ENCODE measurements at regions not wholly inside any gene's neighbourhood (a gene's known extent, or its start where the extent isn't known, plus 50 kb on each side); places are given as distances from the start of the nearest gene placed in this dataset.

DNA sequence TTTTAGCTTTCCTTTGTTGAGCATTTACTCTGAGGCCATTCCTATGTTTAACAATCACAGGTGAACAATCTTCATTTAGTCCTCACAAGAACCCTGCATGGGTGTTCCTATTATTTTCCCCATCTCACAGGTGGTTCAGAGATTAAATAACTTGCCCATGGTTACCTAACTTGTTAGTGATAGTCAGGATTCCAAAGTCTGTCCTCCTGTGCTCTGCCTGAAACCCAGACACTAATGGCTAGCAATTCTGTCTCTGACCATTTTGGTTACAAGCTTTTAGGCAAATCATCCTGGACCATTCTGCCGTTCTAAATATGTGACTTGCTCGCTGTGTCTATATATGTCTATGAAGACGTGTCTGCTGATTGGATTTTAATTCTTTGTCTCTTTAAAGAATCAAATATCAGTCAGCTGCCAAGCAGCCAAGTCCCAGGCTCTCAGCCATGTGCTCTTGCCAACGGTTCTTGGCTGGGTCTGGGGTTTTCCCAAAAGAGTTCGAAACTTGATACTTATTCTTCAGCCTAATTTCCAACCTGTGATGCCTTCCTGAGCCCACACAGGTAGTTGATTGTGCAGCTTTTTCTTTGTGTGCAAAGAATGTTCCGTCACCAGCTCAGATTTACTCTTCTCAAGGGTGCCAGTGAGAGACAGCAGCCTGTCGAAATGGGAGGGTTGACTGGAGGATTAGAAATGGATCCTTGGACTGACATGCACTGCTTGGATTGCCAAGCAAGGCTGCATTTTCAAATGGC lies 121.7 kb downstream of the NREP start:
- Mint-ChIP-seq H3K36me3 (ENCODE audit: low read depth) (no peaks in the 10 kb centered on the region), H3K4me1 (no peaks in the 10 kb centered on the region), H3K9me3 (peaks cover 26% of the 10 kb centered on the region), H3K27me3 (ENCODE audit: insufficient read depth) (no peaks in the 10 kb centered on the region), H3K4me3 (no peak overlapping the region), H3K27ac (no peak overlapping the region)
- Histone ChIP-seq H3K9ac (ENCODE audit: extremely low read depth, low read length, poor library complexity, severe bottlenecking) (no peak overlapping the region), H3K4me1 (ENCODE audit: control insufficient read depth, insufficient read depth, low read length) (no peaks in the 10 kb centered on the region), H3K4me3 (ENCODE audit: low read length) (no peak overlapping the region), H3K27me3 (ENCODE audit: control insufficient read depth, insufficient read depth, low read length, poor library complexity, severe bottlenecking) (no peaks in the 10 kb centered on the region), H3K9me3 (ENCODE audit: control insufficient read depth, low read length) (peaks cover 23% of the 10 kb centered on the region), H3K27ac (ENCODE audit: low read depth, low read length) (no peak overlapping the region), H3K36me3 (ENCODE audit: control insufficient read depth, insufficient read depth, low read length) (no peaks in the 10 kb centered on the region)
- DNase-seq = no peak
- WGBS, 2 experiments (ENCODE audit: insufficient coverage in 1 of 2, insufficient read length in 1 of 2) = 85 to 89% methylated on average over 3 to 7 of the region's 7 CpGs
- TF ChIP-seq, protein P1, sequence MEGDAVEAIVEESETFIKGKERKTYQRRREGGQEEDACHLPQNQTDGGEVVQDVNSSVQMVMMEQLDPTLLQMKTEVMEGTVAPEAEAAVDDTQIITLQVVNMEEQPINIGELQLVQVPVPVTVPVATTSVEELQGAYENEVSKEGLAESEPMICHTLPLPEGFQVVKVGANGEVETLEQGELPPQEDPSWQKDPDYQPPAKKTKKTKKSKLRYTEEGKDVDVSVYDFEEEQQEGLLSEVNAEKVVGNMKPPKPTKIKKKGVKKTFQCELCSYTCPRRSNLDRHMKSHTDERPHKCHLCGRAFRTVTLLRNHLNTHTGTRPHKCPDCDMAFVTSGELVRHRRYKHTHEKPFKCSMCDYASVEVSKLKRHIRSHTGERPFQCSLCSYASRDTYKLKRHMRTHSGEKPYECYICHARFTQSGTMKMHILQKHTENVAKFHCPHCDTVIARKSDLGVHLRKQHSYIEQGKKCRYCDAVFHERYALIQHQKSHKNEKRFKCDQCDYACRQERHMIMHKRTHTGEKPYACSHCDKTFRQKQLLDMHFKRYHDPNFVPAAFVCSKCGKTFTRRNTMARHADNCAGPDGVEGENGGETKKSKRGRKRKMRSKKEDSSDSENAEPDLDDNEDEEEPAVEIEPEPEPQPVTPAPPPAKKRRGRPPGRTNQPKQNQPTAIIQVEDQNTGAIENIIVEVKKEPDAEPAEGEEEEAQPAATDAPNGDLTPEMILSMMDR (conservative IDR thresholded peaks at IDR 0.05) = no peak

DNA sequence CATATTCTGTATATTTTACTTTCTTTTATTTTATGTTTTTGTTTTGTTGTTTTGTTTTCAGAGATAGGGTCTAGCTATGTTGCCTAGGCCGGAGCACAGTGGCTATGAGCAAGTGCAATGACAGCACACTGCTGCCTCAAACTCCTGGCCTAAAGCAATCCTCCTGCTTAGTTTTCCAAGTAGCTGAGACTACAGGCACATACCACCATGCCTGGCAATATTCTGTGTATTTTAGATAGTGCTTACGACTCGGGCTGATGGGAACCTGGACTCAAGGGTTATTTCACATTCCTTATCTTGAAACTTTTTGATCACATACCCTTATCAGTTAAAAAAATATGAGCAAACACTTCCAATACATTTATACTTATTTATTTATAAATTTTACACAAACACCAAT lies 119.0 kb upstream of the STARD4 start:
- no peak overlapping the region for H3K9ac ChIP-seq (ENCODE audit: extremely low read depth, low read length, poor library complexity, severe bottlenecking)
- peaks cover 5% of the 10 kb centered on the region for H3K9me3 ChIP-seq (ENCODE audit: control insufficient read depth, low read length)
- no peak overlapping the region for H3K4me3 ChIP-seq (ENCODE audit: low read length)
- TF ChIP-seq, protein P1 (conservative IDR thresholded peaks at IDR 0.05) = no peak
- no peak for DNase-seq
- 96 to 100% methylated on average over 1 to 3 of the region's 3 CpGs for WGBS, 2 experiments (ENCODE audit: insufficient coverage in 1 of 2, insufficient read length in 1 of 2)
- Mint-ChIP-seq H3K9me3 (peaks cover 16% of the 10 kb centered on the region), H3K27ac (no peak overlapping the region), H3K4me3 (no peak overlapping the region), H3K36me3 (ENCODE audit: low read depth) (peaks cover 7% of the 10 kb centered on the region), H3K4me1 (peaks cover 3% of the 10 kb centered on the region), H3K27me3 (ENCODE audit: insufficient read depth) (no peaks in the 10 kb centered on the region)
- no peaks in the 10 kb centered on the region for H3K4me1 ChIP-seq (ENCODE audit: control insufficient read depth, insufficient read depth, low read length)
- no peaks in the 10 kb centered on the region for H3K27me3 ChIP-seq (ENCODE audit: control insufficient read depth, insufficient read depth, low read length, poor library complexity, severe bottlenecking)
- H3K27ac ChIP-seq (ENCODE audit: low read depth, low read length) = no peak overlapping the region
- H3K36me3 ChIP-seq (ENCODE audit: control insufficient read depth, insufficient read depth, low read length) = no peaks in the 10 kb centered on the region

DNA sequence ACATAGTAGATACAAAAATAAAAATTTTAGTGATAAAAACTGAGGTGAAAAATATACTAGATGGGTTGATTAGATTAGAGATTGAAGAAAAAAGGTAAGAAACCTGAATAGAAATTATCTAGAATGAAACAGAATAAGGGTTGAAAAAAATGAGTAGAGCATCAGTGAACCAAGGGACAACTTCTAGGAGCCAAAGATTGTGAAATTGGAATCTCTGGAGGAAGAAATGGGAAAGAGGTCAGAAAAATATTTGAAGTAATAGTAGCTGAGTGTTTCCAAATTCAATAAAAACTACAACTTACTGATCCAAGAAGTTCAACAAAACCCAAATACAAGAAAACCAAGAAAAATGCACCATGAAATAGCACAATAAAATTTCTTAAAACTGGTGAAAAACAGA lies 116.6 kb upstream of the STARD4 start:
- Mint-ChIP-seq H3K27ac (no peak overlapping the region), H3K4me1 (peaks cover 3% of the 10 kb centered on the region), H3K9me3 (peaks cover 25% of the 10 kb centered on the region), H3K27me3 (ENCODE audit: insufficient read depth) (no peaks in the 10 kb centered on the region), H3K36me3 (ENCODE audit: low read depth) (peaks cover 10% of the 10 kb centered on the region), H3K4me3 (no peak overlapping the region)
- no peak overlapping the region for H3K27ac ChIP-seq (ENCODE audit: low read depth, low read length)
- TF ChIP-seq, protein P1 (conservative IDR thresholded peaks at IDR 0.05) = no peak
- no peak for DNase-seq
- H3K36me3 ChIP-seq (ENCODE audit: control insufficient read depth, insufficient read depth, low read length) = no peaks in the 10 kb centered on the region
- H3K4me1 ChIP-seq (ENCODE audit: control insufficient read depth, insufficient read depth, low read length) = no peaks in the 10 kb centered on the region
- H3K9ac ChIP-seq (ENCODE audit: extremely low read depth, low read length, poor library complexity, severe bottlenecking) = no peak overlapping the region
- no peaks in the 10 kb centered on the region for H3K27me3 ChIP-seq (ENCODE audit: control insufficient read depth, insufficient read depth, low read length, poor library complexity, severe bottlenecking)
- no peak overlapping the region for H3K4me3 ChIP-seq (ENCODE audit: low read length)
- H3K9me3 ChIP-seq (ENCODE audit: control insufficient read depth, low read length) = peaks cover 5% of the 10 kb centered on the region
